ENCODE measurements at regions not wholly inside any gene's neighbourhood (a gene's known extent, or its start where the extent isn't known, plus 50 kb on each side); places are given as distances from the start of the nearest gene placed in this dataset.

GRCh38 chr15:81869161-81869954 lies 176.5 kb downstream of the MEX3B start:
- TF ChIP-seq CTCF (IDR thresholded peaks at IDR 0.05; ENCODE audit: extremely low read depth in 1 of 2, insufficient read depth in 1 of 2, low read depth in 1 of 2, low read length in 2 of 2) (no peak), FOS (IDR thresholded peaks at IDR 0.05; ENCODE audit: borderline replicate concordance, insufficient read depth, low read length) (no peak), POLR2A (IDR thresholded peaks at IDR 0.05; ENCODE audit: low read depth, low read length) (no peak), POLR2AphosphoS5 (IDR thresholded peaks at IDR 0.05; ENCODE audit: insufficient read depth, low read depth, low read length) (no peak), JUN (IDR thresholded peaks at IDR 0.05; ENCODE audit: borderline replicate concordance, insufficient read depth, insufficient read length, low read depth) (no peak), GATA2 (IDR thresholded peaks at IDR 0.05; ENCODE audit: insufficient read depth, insufficient read length, low read depth, low read length) (no peak)
